ENCODE measurements at regions not wholly inside any gene's neighbourhood (a gene's known extent, or its start where the extent isn't known, plus 50 kb on each side); places are given as distances from the start of the nearest gene placed in this dataset.

DNA sequence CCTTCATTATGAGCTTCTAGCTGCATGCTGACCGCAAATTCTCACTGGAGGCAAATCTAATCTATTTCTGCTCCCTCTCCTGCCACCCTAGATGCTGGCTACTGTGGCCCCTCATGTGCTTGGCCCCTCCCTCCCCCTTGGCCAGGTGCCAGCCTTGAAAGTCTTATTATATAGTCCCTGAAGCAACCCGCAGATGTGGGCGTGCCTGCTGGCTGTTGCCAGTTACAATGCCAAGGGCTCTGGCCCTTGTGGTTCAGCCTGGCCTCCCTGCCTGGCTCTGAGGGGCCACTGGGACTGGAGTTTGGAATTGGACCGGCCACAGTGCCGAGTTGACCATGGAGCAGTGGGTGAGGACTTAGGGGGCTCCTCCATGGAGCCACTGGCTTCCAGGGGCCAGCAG lies 78.9 kb upstream of the ACTRT2 start:
- H3K4me1 ChIP-seq, result no peaks in the 10 kb centered on the region
- DNase-seq, result no peak
- H3K27ac ChIP-seq, result no peak overlapping the region
- H3K4me3 ChIP-seq, result no peak overlapping the region
- intact Hi-C loops (cut with DNase I), result no loop called here
- peaks cover 0 to 17% (median 11%) of the 10 kb centered on the region in 7 donors for H3K27me3 ChIP-seq
- H3K9me3 ChIP-seq, result peaks cover 0 to 29% (median 16%) of the 10 kb centered on the region in 11 donors
- no peak for ATAC-seq
- WGBS, 2 donors, result 83 to 88% methylated on average over 5 of the region's 5 CpGs
- no peak for TF ChIP-seq CTCF (IDR thresholded peaks at IDR 0.05)
- no peaks in the 10 kb centered on the region for H3K36me3 ChIP-seq

DNA sequence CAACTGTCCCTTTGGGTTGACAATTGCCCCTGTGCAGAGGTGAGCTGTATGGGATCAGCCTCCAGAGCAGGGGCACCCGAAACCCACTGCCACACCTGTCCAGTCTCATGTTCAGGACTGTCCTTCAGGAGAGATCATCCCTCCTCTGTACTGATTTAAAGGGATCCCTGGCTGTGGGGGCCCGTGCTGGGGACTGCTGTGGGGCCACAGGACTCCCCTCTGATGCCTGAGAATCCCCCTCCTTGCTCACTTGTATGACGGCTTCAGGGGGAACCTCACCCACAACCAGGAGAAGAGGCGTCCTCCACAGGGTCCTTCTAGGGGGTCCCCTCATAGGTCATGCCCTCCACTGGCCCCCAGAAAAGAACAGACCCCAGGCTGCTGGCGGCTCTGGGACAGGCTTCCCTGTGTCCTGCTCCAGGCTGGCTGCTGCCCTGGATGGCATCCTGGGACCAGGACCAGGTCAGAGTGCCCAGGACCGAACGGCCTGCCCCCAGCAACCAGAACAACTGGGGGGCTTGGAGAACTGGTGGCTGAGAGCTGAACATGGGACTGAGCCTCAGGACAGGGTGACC lies 77.5 kb upstream of the ACTRT2 start:
- Histone ChIP-seq H3K27ac (no peak overlapping the region), H3K9me3 (peaks cover 0 to 29% (median 16%) of the 10 kb centered on the region in 11 donors), H3K27me3 (peaks cover 0 to 21% (median 14%) of the 10 kb centered on the region in 7 donors), H3K4me3 (no peak overlapping the region), H3K36me3 (no peaks in the 10 kb centered on the region), H3K4me1 (no peaks in the 10 kb centered on the region)
- ATAC-seq (no peak), DNase-seq (no peak)
- no peak for TF ChIP-seq CTCF (IDR thresholded peaks at IDR 0.05)
- intact Hi-C loops (cut with DNase I), result no loop called here
- 77 to 81% methylated on average over 7 of the region's 7 CpGs for WGBS, 2 donors

- H3K4me3 ChIP-seq, result no peak overlapping the region
- H3K27me3 ChIP-seq, result peaks cover 0 to 21% (median 15%) of the 10 kb centered on the region in 7 donors
- no peaks in the 10 kb centered on the region for H3K36me3 ChIP-seq
- no peaks in the 10 kb centered on the region for H3K4me1 ChIP-seq
- no peak overlapping the region for H3K27ac ChIP-seq
- peaks cover 0 to 24% (median 16%) of the 10 kb centered on the region in 11 donors for H3K9me3 ChIP-seq
- DNase-seq (no peak), ATAC-seq (no peak)
- no peak for TF ChIP-seq CTCF (IDR thresholded peaks at IDR 0.05)
- intact Hi-C loops (cut with DNase I), result no loop called here
- WGBS, 2 donors, result 68 to 73% methylated on average over 4 of the region's 4 CpGs
These were observed 76.6 kb upstream of the ACTRT2 start for GRCh38 chr1:2944705-2945104.

- 84% methylated on average over 13 of the region's 13 CpGs for WGBS, 2 donors
- H3K27me3 ChIP-seq, result peaks cover 0 to 18% (median 14%) of the 10 kb centered on the region in 7 donors
- no peak for DNase-seq
- no peak overlapping the region for H3K27ac ChIP-seq
- no peak overlapping the region for H3K4me3 ChIP-seq
- intact Hi-C loops (cut with DNase I), result no loop called here
- TF ChIP-seq CTCF (IDR thresholded peaks at IDR 0.05), result no peak
- H3K4me1 ChIP-seq, result no peaks in the 10 kb centered on the region
- peaks cover 0 to 13% (median 6%) of the 10 kb centered on the region in 11 donors for H3K9me3 ChIP-seq
- H3K36me3 ChIP-seq, result no peaks in the 10 kb centered on the region
- no peak for ATAC-seq
These were observed 75.4 kb upstream of the ACTRT2 start for GRCh38 chr1:2945821-2946231.
